GM12878 (cell line): ENCODE measurements at regions not wholly inside any gene's neighbourhood (a gene's known extent, or its start where the extent isn't known, plus 50 kb on each side); places are given as distances from the start of the nearest gene placed in this dataset.

ENCODE experiments used
- ATAC-seq: fragments of 200-7000 bp; cut with Tn5 transposase; 3 replicates; pipeline ENCODE4 v1.9.1; 2020; ENCODE audit warnings: mild to moderate bottlenecking, moderate library complexity
- BruUV-seq: library from RNA; stranded (reverse); fragments of 400-500 nt; replicated peaks from 2 replicates; lab custom pipeline; 2021; lab: Mats Ljungman, UMichigan
- CTCF ChIA-PET: fragments of 300-600 bp; sonication (Branson Sonifier 250); formaldehyde crosslinking; extraction: SDS; loops from one replicate; lab custom pipeline; 2021; ENCODE audit warnings: inconsistent platforms; lab: Yijun Ruan, JAX
- POLR2A ChIA-PET: fragments of 350-600 bp; formaldehyde crosslinking; extraction: SDS; loops from one replicate; lab custom pipeline; 2021; ENCODE audit warnings: inconsistent platforms; lab: Charles Lee
- RAD21 ChIA-PET: fragments of 300-600 bp; sonication (Branson Sonifier 250); formaldehyde crosslinking; loops from one replicate; lab custom pipeline; 2023; ENCODE audit warnings: antibody characterized with exemption; ENCODE audit not compliant: unreplicated experiment; lab: Charles Lee
- SMC1A ChIA-PET: fragments of 300-600 bp; sonication (Branson Sonifier 250); formaldehyde crosslinking; loops from one replicate; lab custom pipeline; 2023; ENCODE audit not compliant: unreplicated experiment, uncharacterized antibody; lab: Charles Lee
- DNase-seq: peaks from one replicate; pipeline ENCODE4 v3.0.0-alpha.2; 2011; ENCODE audit warnings: low read depth, low spot score
- FAIRE-seq: peaks from 3 replicates; lab custom pipeline; 2011; peaks lifted over from hg19 to GRCh38; lab: Jason Lieb, UNC
- H2AFZ ChIP-seq: 2 replicates; pipeline ENCODE4 v1.6.0; 2011; ENCODE audit warnings: low read depth, low read length, control low read depth; ENCODE audit not compliant: control insufficient read depth
- H3K27ac ChIP-seq: 2 replicates; pipeline ENCODE4 v1.5.1; 2011; ENCODE audit warnings: control low read depth; ENCODE audit not compliant: control insufficient read depth, insufficient read depth
- H3K27me3 ChIP-seq, 2 experiments: replicated peaks in 1 of 2; 2 replicates each; pipeline versions ENCODE4 v1.6.0 to v1.6.1; 2011; ENCODE audit warnings: low read length in 1 of 2; ENCODE audit not compliant: control insufficient read depth in 2 of 2, insufficient read depth in 2 of 2
- H3K36me3 ChIP-seq, 2 experiments: 2 replicates each; pipeline ENCODE4 v1.5.1; 2011; ENCODE audit warnings: low read length in 1 of 2; ENCODE audit not compliant: control insufficient read depth in 2 of 2, insufficient read depth in 2 of 2
- H3K4me1 ChIP-seq: 2 replicates; pipeline ENCODE4 v1.6.1; 2011; ENCODE audit warnings: mild to moderate bottlenecking, low read length, moderate library complexity, mixed read lengths; ENCODE audit not compliant: control insufficient read depth, insufficient read depth
- H3K4me2 ChIP-seq: 2 replicates; pipeline ENCODE4 v1.6.0; 2011; ENCODE audit warnings: control low read depth; ENCODE audit not compliant: control insufficient read depth, insufficient read depth
- H3K4me3 ChIP-seq: fragments of 200-600 bp; sonication (generic); 2 replicates; pipeline ENCODE4 v1.5.1; 2016
- H3K79me2 ChIP-seq: 2 replicates; pipeline ENCODE4 v1.6.0; 2011; ENCODE audit warnings: low read length; ENCODE audit not compliant: control insufficient read depth, insufficient read depth
- H3K9ac ChIP-seq: 2 replicates; pipeline ENCODE4 v1.8.0; 2011; ENCODE audit warnings: low read length, control low read depth, mixed read lengths; ENCODE audit not compliant: control insufficient read depth, insufficient read depth
- H3K9me3 ChIP-seq: replicated peaks from 3 replicates; pipeline ENCODE4 v1.5.1; 2011; ENCODE audit warnings: mild to moderate bottlenecking, low read length; ENCODE audit not compliant: control insufficient read depth, insufficient read depth
- H4K20me1 ChIP-seq: 2 replicates; pipeline ENCODE4 v1.6.0; 2011; ENCODE audit not compliant: control insufficient read depth, insufficient read depth
- ASH2L ChIP-seq: fragments of 300-600, 200-600 bp; sonication (generic); IDR thresholded peaks from 2 replicates; pipeline ENCODE4 v1.6.1; 2017; ENCODE audit warnings: low read depth, mild to moderate bottlenecking, borderline replicate concordance
- BCL11A ChIP-seq: IDR thresholded peaks from 2 replicates; pipeline ENCODE4 v1.6.1; 2011; ENCODE audit warnings: low read depth, low read length
- CBX3 ChIP-seq: fragments of 200-600 bp; sonication (generic); IDR thresholded peaks from 2 replicates; pipeline ENCODE4 v1.6.1; 2016; ENCODE audit warnings: low read depth, borderline replicate concordance
- CHD1 ChIP-seq: IDR thresholded peaks from 2 replicates; pipeline ENCODE4 v1.6.1; 2012; ENCODE audit warnings: low read depth, low read length, improper control_type of control experiment
- EGR1 ChIP-seq, 2 experiments: IDR thresholded peaks; 1 replicate in 1 of 2; 2 replicates in 1 of 2; pipeline ENCODE4 v1.6.1; 2011 to 2012; ENCODE audit warnings: low read depth in 2 of 2, low read length in 2 of 2, borderline replicate concordance in 1 of 2, mild to moderate bottlenecking in 1 of 2, moderate library complexity in 1 of 2
- GABPA ChIP-seq: IDR thresholded peaks from 2 replicates; pipeline ENCODE4 v1.6.1; 2014; ENCODE audit warnings: antibody characterized with exemption, low read depth, mild to moderate bottlenecking, inconsistent platforms
- HCFC1 ChIP-seq: fragments of 150-350 bp; IDR thresholded peaks from 2 replicates; pipeline ENCODE4 v1.6.1; 2014; ENCODE audit warnings: low read length
- HDAC2 ChIP-seq: fragments of 200-600 bp; sonication (generic); IDR thresholded peaks from 2 replicates; pipeline ENCODE4 v1.6.1; 2017
- HDGF ChIP-seq: fragments of 450-650 bp; IDR thresholded peaks from 2 replicates; pipeline ENCODE4 v1.6.1; 2016; ENCODE audit warnings: antibody characterized with exemption
- KLF5 ChIP-seq: fragments of 450-650 bp; IDR thresholded peaks from 2 replicates; pipeline ENCODE4 v1.6.1; 2014; ENCODE audit warnings: mild to moderate bottlenecking; ENCODE audit not compliant: partially characterized antibody
- LARP7 ChIP-seq: fragments of 450-650 bp; IDR thresholded peaks from 2 replicates; pipeline ENCODE4 v1.6.1; 2017; ENCODE audit warnings: mild to moderate bottlenecking
- MEF2A ChIP-seq: IDR thresholded peaks from 2 replicates; pipeline ENCODE4 v1.6.1; 2011; ENCODE audit warnings: low read depth, mild to moderate bottlenecking, low read length, moderate library complexity; ENCODE audit not compliant: insufficient read depth
- MYB ChIP-seq: fragments of 150-350 bp; IDR thresholded peaks from 2 replicates; pipeline ENCODE4 v1.6.1; 2014; ENCODE audit warnings: mild to moderate bottlenecking, low read depth, low read length, borderline replicate concordance
- NR2C1 ChIP-seq: fragments of 450-650 bp; IDR thresholded peaks from 2 replicates; pipeline ENCODE4 v1.6.1; 2017; ENCODE audit warnings: antibody characterized with exemption, mild to moderate bottlenecking, moderate library complexity
- POLR2AphosphoS5 ChIP-seq: IDR thresholded peaks from 2 replicates; pipeline ENCODE4 v1.6.1; 2011; ENCODE audit warnings: mild to moderate bottlenecking, low read length, inconsistent platforms
- STAT3 ChIP-seq: IDR thresholded peaks from 2 replicates; pipeline ENCODE4 v1.6.1; 2011; ENCODE audit warnings: low read depth, low read length, improper control_type of control experiment
- TCF7 ChIP-seq: IDR thresholded peaks from 2 replicates; pipeline ENCODE4 v1.6.1; 2014; ENCODE audit warnings: antibody characterized with exemption, borderline replicate concordance
- YBX1 ChIP-seq: fragments of 450-650 bp; IDR thresholded peaks from 2 replicates; pipeline ENCODE4 v1.6.1; 2016; ENCODE audit warnings: antibody characterized with exemption
- YY1 ChIP-seq: IDR thresholded peaks from 2 replicates; pipeline ENCODE4 v1.6.1; 2011; ENCODE audit warnings: low read depth, mild to moderate bottlenecking, low read length
- in situ Hi-C: fragments of 300-500 bp; cut with MboI; formaldehyde crosslinking; loops from 9 replicates; pipeline ENCODE4 v1.14.3; 2018; ENCODE audit warnings: mixed read lengths
- intact Hi-C: fragments of 100-400 bp; cut with micrococcal nuclease; formaldehyde crosslinking; loops from one replicate; pipeline ENCODE4 v1.14.2; 2022; ENCODE audit not compliant: unreplicated experiment
- TF ChIP-seq, protein P1 (sequence below): fragments of 450-650 bp; IDR thresholded peaks from 2 replicates; pipeline ENCODE4 v1.6.1; 2017; ENCODE audit warnings: mild to moderate bottlenecking, low read depth, inconsistent platforms; ENCODE audit not compliant: poor library complexity, severe bottlenecking

DNA sequence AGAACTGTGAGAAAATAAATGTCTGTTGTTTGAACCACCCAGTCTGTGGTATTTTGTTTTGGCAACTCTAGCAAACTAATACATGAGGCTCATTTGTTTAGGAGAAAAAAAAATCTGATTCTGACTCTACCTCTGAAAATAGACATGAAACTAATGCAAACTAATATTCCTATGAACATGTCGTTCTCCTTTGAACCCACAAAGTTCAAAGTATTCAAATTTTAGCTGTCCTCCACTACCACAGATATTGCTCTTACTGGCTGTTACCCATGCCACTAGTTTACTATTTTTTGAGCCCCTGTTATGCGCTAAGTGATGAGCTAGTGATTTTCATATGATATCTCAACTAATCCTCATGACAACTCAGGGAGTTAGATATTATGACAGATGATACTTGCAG lies 58.8 kb upstream of the ZNF804B start (continued):
- TF ChIP-seq, protein P1, sequence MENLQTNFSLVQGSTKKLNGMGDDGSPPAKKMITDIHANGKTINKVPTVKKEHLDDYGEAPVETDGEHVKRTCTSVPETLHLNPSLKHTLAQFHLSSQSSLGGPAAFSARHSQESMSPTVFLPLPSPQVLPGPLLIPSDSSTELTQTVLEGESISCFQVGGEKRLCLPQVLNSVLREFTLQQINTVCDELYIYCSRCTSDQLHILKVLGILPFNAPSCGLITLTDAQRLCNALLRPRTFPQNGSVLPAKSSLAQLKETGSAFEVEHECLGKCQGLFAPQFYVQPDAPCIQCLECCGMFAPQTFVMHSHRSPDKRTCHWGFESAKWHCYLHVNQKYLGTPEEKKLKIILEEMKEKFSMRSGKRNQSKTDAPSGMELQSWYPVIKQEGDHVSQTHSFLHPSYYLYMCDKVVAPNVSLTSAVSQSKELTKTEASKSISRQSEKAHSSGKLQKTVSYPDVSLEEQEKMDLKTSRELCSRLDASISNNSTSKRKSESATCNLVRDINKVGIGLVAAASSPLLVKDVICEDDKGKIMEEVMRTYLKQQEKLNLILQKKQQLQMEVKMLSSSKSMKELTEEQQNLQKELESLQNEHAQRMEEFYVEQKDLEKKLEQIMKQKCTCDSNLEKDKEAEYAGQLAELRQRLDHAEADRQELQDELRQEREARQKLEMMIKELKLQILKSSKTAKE = no peak

DNA sequence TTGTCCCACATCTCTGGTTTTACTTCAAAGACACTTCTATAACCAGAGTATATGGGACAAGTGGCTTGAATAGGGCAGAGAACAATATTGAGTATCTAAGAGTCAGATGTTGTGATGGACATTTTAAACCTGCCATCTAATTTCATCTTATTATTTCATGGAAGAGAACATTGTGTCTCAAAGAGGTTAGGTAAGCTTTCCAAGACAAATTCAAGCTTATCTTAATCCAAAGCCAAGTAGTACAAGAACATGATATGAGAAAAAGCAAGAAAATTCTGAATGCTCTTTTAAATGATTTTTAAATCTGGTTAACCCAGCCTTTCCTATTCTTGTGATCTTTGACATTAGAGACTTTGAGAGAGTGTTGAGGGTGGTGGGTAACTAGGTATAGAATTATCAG lies 65.3 kb upstream of the ZNF804B start:
- FAIRE-seq = no peak
- Histone ChIP-seq H3K4me2 (no peak overlapping the region), H3K36me3 (no peaks in the 10 kb centered on the region), H3K27ac (no peak overlapping the region), H3K79me2 (no peaks in the 10 kb centered on the region), H3K4me1 (no peaks in the 10 kb centered on the region), H2AFZ (no peak overlapping the region), H3K9ac (no peak overlapping the region), H3K9me3 (no peaks in the 10 kb centered on the region), H3K4me3 (no peak overlapping the region), H4K20me1 (no peaks in the 10 kb centered on the region), H3K27me3 (no peaks in the 10 kb centered on the region)
- ChIA-PET POLR2A (no interaction called here), RAD21 (no interaction called here), SMC1A (no interaction called here), CTCF (no interaction called here)
- in situ Hi-C loops (no loop called here), intact Hi-C loops (no loop called here)
- BruUV-seq = no TSS peak
- DNase-seq = no peak
- TF ChIP-seq HCFC1 (no peak), KLF5 (no peak), YY1 (no peak), EGR1 (IDR thresholded peaks at IDR 0.05; ENCODE audit: borderline replicate concordance in 1 of 2, low read depth in 2 of 2, low read length in 2 of 2) (no peak), GABPA (no peak), ASH2L (no peak), MYB (no peak), YBX1 (no peak), CBX3 (no peak), HDAC2 (no peak), CHD1 (no peak), BCL11A (no peak), TCF7 (no peak), STAT3 (no peak), MEF2A (no peak), HDGF (no peak), LARP7 (no peak), NR2C1 (no peak), POLR2AphosphoS5 (no peak)
- no peak for ATAC-seq
